Stimulated activated CD8-positive, alpha-beta memory T cell treated with anti-CD3 and anti-CD28 coated beads, Interleukin-4, amount 100 ng/mL, for 24 hours (primary cell): ENCODE measurements at regions not wholly inside any gene's neighbourhood (a gene's known extent, or its start where the extent isn't known, plus 50 kb on each side); places are given as distances from the start of the nearest gene placed in this dataset.
"Not testable (repeated sequence)": the region's sequence is repeated elsewhere in the genome, so short reads cannot be mapped to it uniquely, and the experiment has no call there.

ENCODE experiments used
- DNase-seq: peaks from one replicate; pipeline ENCODE4 v3.0.0-alpha.2; 2020; ENCODE audit warnings: low read depth

GRCh38 chr6:144476286-144476685 is 191.2 kb downstream of the UTRN start:
- no peak for DNase-seq

GRCh38 chr6:144477396-144477795 is 192.3 kb downstream of the UTRN start:
- DNase-seq = no peak

GRCh38 chr6:144477856-144478255 is 192.7 kb downstream of the UTRN start:
- no peak for DNase-seq

GRCh38 chr6:144478483-144478882 is 193.3 kb downstream of the UTRN start:
- DNase-seq = no peak

DNA sequence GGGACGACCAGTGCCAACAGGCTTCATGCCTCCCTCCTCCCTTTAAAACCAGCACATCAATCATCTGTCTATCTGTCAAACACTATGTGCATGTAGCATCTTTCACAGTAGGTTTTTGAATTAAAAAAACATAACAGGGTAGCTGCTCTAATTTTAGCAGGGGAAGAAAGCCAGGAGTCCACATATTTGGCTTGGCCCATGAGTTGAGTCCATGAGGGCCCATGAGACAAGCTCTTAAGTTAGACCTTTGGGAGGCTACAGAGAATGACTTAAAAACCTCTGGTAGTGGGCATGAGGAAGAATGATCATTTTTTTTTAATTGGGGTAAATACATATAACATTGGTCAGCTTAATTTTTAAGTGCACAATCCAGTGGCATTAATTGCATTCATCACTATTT is 194.9 kb downstream of the UTRN start:
- DNase-seq = no peak

DNA sequence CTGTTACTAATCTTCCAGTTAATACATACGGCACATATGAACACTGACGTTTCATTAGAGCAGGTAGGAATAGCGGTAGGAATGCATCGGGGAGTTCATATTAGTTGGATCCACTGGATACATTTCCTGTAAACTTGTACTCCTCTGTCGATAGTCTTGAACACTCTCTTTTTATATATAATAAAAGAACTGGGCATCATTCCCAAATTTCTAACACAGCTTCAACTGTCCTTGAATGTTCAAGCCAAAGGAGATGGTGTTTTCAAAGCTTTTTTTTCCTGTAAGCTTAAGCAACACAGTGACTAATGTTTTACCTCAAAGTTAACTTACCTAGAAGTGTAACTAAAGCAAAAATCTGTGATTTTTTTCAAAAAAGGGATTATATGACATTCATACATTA is 195.3 kb downstream of the UTRN start:
- no peak for DNase-seq

DNA sequence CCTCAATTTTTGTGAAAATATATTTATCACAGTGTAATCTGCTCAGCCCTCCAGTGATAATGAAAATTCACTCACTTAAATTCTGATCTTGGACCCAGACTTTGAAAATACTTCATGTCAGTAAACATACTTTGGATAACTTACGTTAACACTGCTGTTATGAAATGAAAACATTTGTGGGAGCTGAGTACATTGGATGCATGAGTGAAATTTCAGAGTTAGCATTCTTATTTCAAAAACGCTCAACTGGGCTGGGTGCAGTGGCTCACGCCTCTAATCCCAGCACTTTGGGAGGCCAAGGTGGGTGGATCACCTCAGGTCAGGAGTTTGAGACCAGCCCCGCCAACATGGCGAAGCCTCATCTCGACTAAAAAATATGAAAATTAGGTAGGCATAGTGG is 196.4 kb downstream of the UTRN start:
- no peak for DNase-seq

DNA sequence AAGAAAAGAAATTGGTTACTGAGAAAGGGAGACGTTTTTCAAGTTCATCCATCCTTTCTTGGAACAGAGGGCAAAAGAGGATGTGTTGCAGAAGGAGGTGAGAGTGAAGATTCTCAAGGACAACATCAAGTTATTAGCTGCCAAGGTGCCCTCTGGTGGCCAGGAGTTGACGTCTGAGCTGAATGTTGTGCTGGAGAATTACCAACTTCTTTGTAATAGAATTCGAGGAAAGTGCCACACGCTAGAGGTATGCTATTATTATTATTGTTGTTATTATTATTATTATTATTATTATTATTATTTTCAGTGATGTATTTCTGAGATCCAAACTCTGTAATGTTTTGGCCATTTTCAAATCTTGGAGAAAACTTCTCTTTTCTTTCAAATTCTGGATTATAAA is 197.0 kb downstream of the UTRN start:
- DNase-seq = peak; percentile 60

- no peak for DNase-seq
Observed at GRCh38 chr6:144485531-144485930, 200.4 kb downstream of the UTRN start.

- DNase-seq = no peak
Observed at GRCh38 chr6:144488590-144488989, 203.5 kb downstream of the UTRN start.

GRCh38 chr6:144493035-144493910 is 208.1 kb downstream of the UTRN start:
- no peak for DNase-seq

DNA sequence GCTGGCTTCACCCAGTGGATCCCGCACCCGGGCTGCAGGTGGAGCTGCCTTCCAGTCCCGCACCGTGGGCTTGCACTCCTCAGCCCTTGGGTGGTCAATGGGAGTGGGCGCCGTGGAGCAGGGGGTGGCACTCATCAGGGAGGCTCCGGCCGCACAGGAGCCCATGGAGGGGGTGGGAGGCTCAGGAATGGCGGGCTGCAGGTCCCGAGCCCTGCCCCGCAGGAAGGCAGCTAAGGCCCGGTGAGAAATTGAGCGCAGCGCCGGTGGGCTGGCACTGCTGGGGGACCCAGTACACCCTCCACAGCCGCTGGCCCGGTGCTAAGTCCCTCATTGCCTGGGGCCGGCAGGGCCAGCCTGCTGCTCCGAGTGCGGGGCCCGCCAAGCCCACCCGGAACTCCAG is 209.9 kb downstream of the UTRN start:
- not testable (repeated sequence) for DNase-seq

DNA sequence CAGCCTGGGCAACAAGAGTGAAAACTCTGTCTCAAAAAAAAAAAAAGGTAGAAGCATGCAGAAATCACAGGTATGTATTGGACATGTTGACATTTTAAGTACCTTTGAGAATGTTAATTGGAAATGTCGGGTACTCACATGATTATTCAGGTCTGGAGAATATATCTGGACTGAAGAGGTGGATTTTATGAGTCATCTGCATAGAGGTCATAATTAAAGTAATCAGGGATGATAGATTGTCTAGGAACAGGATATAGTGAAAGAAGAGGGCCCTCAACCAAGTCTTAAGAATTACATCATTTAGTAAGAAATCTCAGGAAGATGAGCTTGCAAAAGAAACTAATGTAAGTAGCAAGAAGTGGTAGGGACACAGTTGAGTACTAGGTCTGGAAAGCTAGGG is 212.5 kb downstream of the UTRN start:
- DNase-seq = no peak

- DNase-seq = no peak
Observed at GRCh38 chr6:144500892-144501291, 215.8 kb downstream of the UTRN start.

DNA sequence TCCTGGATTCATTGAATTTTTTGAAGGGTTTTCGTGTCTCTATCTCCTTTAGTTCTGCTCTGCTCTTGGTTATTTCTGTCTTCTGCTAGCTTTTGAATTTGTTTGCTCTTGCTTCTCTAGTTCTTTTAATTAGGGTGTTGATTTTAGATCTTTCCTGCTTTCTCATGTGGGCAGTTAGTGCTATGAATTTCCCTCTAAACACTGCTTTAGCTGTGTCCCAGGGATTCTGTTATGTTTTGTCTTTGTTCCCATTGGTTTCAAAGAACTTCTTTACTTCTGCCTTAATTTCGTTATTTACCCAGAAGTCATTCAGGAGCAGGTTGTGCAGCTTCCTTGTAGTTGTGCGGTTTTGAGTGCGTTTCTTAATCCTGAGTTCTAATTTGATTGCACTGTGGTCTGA is 220.1 kb downstream of the UTRN start:
- DNase-seq = not testable (repeated sequence)

- not testable (repeated sequence) for DNase-seq
Observed at GRCh38 chr6:144506051-144506450, 220.9 kb downstream of the UTRN start.

- not testable (repeated sequence) for DNase-seq
Observed at GRCh38 chr6:144507772-144508312, 222.7 kb downstream of the UTRN start.

DNA sequence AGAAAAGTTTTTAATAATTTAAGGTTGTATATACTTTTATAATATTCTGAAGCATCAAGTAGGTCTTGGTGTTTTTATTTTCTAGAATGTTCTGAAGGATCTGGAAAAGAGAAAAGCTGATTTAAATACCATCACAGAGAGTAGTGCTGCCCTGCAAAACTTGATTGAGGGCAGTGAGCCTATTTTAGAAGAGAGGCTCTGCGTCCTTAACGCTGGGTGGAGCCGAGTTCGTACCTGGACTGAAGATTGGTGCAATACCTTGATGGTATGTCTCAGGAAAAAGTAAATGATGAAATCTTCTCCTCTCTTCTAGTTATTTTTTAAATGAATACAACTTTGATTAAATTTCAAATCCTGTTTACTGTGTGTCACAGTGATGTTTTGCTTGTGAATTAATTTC is 225.7 kb downstream of the UTRN start:
- no peak for DNase-seq

DNA sequence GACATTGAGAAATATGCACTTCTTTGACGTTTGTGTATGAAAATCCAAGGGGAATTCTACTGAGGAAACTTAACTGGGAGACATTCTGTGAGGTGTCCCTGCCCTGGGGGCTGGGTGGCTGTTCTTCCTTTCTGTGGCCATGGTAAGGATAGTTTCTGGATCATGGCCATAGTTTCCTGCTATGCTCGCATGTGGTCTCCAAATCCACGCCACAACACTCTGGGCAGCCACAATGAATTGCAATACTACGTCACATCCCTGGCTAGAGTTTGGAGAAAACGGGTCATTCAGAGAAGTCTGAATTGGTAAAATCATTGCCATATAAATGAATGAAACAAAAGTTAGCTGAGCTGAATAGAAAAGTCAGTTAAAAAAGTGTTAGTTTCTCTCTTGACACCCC is 230.6 kb downstream of the UTRN start:
- DNase-seq = no peak

DNA sequence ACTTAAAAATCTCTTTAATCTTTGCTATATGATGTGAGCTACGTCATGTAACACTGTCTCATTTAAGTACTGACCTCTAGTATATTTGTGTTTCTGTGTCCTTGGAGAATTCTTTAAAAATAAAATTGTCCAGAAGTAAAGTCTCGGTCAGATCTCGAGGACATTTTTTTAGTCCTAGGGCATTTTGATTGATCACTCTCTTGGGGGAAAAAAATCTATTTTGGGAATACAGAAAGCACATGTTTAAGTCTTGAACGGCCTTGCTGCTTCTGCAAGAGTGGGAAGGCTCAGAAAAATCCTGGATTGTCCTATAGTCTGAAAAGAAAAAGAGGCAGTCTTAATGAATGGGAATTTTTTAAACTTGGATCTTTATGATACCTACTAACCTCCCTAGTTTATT is 234.3 kb downstream of the UTRN start:
- no peak for DNase-seq

- no peak for DNase-seq
Observed at GRCh38 chr6:144528743-144529425, 243.7 kb downstream of the UTRN start.

- no peak for DNase-seq
Observed at GRCh38 chr6:144530118-144530517, 245.0 kb downstream of the UTRN start.

GRCh38 chr6:144532238-144532637 is 247.1 kb downstream of the UTRN start:
- DNase-seq = not testable (repeated sequence)
